NCI-H748 treated with DMSO at 0.1 percent for 48 hours (cell line): ENCODE measurements at regions not wholly inside any gene's neighbourhood (a gene's known extent, or its start where the extent isn't known, plus 50 kb on each side); places are given as distances from the start of the nearest gene placed in this dataset.

ENCODE experiments used
- DNase-seq: peaks from one replicate; lab custom pipeline; 2025; lab: John Stamatoyannopoulos, UW

DNA sequence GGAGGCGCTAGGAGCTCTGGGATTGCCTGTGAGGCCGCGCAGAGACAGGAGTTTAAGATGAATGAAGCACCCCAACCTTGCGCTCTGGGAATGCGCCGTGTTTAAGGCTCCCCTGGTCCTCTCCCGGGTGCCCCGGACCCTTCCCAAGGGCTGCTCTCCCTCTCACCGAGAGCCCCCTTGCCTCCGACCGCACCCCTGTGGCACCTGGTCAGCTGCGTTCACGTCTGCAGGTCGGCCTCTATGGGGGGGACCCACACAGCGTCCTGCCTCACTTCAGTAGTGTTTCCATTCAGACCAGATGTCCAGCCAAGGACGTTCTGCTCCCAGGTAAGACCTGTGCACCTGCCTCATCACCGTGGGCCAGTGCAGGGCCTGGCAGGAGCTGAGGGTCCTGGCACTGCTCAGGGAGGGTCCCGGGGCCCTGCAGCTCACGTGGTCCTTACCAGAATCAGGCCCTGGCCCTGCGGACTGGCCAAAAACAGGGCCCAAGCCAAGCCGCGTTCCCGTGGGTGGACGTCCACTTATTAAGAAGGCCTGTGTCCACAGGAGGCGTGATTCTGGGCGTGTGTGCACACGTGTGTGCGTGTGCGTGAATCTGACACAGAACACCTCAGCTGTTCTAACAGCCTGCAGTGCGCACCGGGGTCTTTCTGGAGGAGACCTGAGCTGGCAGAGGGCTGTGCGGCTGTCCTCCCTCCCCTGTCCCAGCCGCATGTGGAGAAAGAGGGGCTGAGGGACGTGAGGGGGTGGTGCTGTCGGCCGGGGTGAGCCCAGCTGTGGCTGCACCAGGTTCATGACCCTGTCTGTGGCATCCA is 79.9 kb upstream of the BHLHE23 start:
- no peak for DNase-seq

DNA sequence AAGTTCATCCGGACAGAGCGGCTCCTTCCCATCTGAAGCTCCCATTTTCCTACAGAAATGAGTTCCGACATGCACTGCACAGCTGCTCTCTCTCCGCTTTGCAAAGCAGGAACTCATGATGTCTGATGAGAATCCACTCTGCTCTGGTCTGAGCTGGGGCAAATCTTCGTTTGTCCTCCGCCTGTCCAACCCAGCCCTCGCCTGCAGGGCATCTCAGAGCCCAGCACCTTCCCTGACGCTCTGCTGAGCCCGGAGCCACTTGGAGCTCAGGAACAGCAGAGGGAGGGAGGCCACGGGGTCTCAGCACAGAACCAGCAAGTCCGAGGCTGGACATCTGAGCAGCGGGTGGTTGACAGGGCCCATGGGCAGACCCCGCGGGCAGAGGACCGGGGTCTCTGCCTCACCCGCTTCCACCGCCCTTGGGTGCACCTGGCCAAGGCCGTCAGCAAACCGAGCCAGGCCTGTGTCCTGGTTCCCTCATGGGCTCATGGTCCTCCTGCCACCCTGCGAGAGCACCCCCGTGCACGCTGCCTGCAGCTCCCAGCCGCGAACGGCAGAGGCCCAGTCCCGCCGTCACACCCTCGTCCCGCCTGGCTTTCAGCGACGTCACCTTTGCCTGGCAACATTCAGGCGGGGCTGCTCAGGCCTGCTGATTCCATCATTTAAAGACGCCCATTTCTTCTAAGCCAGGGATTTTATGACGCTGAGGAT is 78.5 kb upstream of the BHLHE23 start:
- no peak for DNase-seq

DNA sequence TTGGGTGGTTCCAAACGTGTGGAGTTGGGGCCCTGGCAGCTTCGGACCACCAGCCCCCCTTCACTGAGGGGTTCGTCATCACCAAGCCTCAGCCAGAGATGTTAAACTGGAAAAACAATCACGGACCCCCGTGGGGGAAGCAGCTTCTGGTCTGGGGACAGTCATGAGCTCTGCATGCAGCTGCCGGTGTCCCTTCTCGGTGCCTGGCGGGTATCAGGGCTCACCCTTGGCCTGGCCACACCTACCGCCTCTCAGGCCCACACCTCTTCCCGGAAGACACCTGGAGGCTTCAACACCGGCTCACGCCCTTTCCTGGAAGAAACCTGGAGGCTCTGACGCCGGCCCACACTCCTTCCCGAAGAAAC is 77.8 kb upstream of the BHLHE23 start:
- DNase-seq, result no peak

DNA sequence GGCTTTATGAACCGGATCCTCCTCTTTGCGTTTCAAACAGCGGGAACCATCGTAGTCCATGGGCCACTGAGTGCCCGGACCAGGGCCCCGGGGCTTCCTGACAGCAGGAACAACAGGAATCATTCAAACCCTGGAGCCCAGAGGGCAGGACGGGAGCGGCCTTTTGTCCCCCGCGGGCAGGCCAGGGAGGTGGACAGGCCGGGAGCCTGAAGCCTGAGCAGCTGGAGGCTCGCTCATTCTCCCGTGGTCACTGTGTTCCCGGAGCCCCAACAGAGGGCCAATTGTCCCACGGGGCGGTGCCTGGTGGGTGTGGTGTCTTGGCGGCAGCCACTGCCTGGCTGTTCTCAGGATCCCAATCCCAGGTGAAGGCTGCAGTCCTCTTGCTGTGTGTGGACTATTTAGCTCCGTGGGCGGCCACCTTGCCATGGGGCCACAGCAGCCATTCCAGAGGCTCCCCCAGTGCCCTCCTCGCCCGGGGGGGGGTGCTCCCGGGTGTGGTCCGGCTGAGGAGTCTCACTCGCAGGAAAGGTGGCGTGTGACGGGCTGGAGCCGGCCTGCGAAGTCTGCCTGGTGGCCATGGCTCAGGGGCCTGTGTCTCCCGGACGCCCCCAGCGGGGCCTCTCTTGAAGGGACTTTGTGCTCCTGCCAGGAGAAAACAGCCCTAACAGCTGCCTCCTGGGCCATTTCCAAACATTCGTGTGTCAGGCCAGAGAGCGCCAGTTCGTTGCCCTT is 77.2 kb upstream of the BHLHE23 start:
- DNase-seq, result no peak

DNA sequence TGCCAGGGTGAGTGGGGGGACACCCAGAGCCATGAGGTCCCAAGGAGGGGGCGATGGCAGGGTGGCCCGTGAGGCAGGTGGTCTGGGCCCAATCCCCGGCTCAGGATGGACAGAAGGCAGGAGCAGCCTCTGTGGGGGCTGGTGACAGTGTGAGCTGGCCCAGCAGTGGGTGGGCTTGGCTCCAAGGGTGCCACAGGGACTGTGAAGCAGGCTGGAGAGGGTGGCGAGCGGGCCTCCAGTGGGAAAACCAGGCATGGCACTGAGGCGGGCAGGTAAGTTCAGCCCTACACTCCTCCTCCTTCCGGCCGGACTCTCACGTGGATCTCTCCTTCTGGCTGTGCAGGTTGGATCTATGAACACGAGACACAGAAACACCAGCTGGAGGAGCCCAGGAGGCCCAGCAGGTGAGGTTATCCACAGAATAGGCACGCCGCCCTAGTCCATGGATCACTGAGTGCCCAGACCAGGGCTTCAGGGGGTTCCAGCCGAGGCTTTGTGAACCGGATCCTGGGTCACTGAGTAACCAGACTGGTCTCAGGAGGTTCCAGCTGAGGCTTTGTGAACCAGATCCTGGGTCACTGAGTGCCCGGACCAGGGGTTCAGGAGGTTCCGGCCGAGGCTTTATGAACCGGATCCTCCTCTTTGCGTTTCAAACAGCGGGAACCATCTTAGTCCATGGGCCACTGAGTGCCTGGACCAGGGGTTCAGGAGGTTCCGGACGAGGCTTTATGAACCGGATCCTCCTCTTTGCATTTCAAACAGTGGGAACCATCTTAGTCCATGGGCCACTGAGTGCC is 76.4 kb upstream of the BHLHE23 start:
- DNase-seq, result no peak

DNA sequence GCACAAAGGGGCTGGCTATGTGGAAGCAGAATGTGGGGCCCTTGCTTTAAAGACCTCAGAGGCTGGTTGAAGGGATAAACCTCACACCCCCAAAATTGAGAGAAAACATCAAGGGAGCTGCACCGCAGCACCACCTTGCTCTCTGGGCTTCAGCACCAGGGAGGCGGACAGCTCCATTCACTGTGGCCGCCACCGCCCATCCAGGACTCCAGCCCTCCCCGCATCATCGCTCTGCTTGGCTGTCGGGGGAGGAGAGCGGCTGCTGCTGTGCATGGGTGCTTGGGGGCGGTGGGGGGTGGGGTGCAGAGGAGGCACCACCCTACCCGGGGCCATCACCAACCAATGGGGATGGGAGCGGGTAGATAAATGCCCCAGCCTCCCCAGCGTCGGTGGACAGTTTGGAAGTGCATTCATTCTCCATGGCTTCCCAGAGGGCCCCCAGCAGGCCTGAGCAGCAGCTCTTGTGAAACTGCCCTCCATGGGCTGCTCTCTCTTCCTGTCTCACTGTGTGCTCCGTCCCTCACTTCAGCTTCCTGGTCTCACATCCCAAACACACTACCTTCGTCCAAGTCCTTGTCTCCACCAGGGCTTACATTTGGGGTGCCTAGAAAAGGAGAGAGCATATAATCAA is 75.7 kb upstream of the BHLHE23 start:
- no peak for DNase-seq

DNA sequence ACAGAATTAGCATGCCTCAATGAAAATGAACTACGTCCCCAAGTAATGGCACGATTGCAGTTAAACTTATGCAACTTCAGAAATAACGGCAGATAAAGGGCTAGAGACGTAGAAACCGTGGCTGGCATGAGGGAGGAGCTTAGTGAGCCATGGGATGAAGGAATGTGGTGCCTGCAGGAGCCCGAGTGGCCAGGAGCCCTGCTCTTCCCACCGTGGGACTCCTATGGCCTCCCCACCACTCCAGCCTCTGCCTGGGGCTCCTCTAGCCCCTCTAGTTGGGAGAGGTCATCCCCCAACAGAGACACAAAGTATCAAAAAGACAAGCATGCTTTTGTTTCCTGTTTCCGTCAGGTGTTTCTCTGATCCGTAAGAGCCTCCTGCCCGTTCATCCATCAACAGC is 75.1 kb upstream of the BHLHE23 start:
- no peak for DNase-seq

DNA sequence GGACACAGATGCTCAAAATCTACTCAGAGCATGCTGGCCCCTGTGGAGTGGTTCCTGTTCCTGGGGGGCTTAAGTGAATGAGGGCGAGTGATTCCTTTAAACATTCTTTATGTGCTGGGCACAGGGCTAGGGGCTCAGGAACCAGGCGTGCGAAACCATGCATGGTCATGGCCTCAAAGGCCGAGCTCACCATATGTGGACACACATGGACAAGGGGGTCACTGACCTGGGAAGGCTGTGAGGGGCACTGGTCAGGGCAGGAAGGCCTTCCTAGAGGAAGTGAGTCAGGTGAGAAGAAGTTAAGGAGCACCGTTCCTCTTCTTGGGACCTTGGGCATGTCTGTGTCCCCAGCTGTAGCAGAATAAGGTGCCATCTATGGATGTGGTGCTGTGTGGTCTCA is 74.6 kb upstream of the BHLHE23 start:
- no peak for DNase-seq

DNA sequence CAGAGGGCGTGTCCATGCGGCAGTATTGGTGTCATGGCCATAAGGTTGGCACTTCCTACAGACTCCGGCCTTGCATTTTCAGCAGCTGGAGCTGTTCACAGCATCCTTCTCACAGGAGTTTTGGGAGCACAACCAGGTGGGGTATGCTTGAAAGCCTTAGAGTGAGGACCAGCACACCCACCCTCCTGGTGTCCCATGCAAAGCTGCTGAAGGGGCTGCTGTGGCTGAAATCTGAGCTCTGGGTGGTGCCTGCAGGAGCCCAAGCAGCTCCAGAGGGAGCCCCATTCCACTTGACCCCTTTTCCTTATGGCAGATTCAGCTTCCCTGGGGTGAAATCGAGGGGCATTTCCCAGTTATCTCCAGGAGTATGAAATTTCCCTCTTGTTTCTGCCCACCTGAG is 74.0 kb upstream of the BHLHE23 start:
- DNase-seq, result no peak

DNA sequence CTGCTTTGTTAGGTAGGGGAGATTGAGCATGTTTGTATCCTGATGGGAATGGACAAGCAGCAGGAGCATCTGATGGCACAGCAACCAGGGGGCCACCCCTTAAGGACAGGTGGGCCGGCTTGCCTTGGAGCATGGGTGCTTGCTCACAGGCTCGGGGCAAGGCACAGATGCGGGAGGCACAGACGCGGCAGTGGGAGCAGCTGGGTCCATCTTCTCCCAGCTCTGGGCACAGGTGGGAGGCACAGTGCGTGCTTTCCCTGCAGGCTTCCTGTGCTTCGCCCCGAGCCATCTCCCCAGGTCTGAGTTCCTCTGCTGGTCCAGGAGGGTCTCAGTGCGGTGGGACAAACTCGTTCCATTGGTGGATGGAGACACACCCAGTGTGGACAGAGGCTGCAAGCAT is 73.6 kb upstream of the BHLHE23 start:
- DNase-seq, result no peak

DNA sequence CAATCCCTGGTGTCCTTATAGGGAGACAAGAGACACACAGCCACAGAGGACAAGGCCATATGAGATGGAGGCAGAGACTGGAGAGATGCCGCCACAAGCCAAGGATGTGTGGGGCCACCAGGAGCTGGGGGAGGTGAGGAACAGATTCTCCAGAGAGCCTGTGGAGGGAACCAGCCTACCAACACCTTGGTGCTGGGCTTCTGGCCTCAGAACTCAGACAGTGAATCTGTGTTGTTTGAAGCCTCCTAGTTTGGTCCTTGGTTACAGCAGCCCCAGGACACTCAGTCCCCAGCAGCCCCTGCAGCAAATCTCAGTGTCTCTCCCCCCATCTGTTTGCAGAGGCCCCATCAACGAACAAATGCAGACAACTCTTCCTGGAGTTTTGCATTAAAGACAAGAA is 73.2 kb upstream of the BHLHE23 start:
- DNase-seq, result no peak

DNA sequence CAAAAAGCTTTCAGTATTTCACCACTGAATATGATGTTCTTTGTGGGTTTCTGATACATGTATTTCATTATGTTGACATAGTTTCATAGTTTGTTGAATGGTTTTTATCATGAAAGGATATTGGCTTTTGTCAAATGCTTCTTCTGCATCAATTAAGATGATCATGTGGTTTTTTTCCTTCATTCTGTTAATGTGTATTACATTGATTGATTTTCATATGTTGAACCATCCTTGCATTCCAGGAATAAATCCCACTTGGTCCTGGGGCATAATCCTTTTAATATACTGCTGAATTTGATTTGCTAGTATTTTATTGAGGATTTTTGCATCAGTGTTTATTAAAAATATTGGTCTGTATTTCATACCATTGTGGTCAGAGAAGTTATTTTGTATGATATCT is 70.9 kb upstream of the BHLHE23 start:
- no peak for DNase-seq

DNA sequence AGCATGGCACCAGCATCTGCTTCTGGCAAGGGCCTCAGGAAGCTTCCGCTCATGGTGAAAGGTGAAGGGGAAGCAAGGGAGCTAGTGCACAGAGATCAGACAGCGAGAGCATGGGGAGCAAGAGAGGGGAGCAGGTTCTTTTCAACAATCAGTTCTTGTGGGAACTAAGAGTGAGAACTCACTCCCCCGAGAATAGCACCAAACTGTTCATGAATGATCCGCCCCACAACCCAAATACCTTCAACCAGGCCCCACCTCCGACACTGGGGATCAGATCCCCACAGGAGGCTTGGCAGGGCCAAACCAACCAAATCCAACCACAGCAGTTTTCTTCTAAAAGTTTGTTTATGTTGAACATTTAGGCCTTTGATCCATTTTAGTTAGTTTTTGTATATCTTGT is 69.7 kb upstream of the BHLHE23 start:
- no peak for DNase-seq

DNA sequence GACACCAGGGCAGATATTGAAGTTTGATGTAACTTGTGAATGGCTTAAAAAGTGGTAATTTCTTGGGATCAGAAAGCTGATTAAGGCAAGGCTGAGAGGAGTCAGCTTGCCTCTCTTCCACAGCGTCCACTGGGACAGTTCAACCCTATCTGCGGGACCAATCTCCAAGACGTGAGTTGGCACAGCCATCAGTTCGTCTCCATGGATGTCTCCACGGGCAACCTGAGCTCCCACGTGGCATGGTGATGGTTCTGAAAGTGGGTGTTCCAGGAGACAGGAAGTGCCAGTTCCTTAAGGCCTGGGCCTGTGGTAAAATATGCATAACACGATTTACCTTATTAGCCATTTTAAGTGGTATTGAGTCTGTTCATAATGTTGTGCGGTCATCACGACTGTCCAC is 67.9 kb upstream of the BHLHE23 start:
- DNase-seq, result no peak

DNA sequence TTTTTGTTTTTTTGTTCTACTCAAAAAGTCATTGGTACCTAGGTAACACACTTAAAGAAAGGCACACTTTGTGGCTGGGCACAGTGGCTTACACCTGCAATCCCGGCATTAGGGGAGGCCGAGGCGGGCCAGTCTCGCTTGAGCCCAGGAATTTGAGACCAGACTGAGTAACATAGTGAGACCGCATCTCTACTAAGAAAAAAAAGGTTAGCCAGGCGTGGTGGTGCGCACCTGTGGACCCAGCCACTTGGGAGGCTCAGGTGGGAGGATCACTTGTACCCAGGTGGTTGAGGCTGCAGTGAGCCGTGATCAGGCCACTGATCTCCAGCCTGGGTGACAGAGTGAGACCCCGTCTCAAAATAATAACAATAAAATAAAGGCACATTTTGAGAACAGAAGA is 67.4 kb upstream of the BHLHE23 start:
- DNase-seq, result no peak

DNA sequence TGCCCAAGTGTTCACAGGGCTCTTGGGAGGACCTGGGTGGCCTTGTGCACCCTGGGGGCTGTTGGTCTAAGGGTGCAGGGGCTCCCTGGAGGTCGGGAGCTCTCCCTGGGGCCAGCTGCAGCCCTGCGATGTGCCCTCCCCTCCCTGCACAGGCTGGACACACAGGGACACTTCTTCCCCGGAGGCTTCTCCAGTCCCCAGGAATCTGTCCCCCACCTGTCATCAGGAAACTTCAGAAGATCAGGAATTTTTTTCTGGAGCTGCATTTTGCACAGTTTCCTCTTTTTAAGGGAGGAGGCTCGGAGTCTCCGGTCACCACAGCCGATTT is 66.9 kb upstream of the BHLHE23 start:
- DNase-seq, result no peak

DNA sequence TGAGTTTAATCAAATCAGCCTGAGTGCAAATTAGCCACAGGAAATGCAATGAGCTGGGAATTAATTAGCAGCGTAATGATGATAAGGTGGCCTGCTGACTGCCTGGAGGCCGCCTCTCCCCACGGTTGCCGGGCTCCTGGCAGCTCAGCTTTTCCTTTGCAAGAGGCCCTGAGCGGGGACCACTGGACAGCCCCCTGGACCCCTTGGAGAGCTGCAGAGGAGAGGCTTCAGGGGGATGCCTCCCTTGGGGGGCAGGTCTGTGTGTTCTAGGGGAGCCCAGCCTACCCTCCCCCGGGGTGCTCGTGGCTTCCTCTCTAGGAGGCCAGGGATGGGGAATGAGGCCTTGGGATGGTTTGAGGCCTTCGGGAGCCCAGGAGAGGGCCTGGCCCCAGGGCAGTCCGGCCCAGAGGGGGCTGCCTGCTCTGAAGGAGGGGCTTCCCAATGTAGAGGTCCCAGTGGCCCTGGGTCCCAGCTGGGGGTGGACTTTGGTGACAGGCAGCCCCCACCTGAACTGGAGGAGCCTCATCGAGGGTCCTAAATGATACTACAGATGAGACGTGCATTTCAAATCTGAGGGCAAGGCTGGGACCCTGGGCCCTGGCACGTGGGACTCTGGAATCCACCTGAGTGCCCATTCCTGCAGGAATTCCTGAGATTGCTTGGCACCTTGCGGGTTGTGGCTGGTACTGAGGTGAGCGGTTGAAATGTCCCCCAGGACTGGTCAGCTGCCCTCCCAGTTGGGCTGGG is 66.4 kb upstream of the BHLHE23 start:
- no peak for DNase-seq

DNA sequence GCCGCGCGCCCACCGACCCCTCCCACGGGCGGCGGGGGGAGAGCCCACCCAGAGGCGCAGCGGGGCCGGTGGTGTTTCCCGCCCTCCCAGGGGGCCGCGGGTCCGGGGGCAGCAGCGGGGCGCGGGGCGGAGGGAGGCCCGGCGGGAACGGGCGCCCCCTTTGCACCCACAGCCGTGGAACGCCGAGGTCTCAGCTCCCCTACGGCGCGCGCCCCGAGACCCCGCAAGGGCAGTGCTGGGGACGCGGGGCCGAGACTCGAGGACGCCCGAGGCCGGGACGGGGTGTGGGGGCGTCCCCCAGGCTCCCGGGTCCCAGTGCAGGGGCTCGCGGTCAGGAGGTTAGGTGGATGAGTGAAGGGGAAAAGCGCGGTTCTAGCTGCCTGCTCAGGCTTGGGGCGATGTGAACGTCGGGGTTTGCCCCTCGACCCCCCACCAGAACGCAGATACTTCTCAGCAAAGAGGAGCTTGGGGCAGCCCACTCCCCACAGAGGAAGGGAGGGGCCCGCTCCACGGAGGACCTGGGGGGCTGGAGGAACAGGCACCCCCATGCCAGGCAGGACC is 65.5 kb upstream of the BHLHE23 start:
- DNase-seq, result no peak

DNA sequence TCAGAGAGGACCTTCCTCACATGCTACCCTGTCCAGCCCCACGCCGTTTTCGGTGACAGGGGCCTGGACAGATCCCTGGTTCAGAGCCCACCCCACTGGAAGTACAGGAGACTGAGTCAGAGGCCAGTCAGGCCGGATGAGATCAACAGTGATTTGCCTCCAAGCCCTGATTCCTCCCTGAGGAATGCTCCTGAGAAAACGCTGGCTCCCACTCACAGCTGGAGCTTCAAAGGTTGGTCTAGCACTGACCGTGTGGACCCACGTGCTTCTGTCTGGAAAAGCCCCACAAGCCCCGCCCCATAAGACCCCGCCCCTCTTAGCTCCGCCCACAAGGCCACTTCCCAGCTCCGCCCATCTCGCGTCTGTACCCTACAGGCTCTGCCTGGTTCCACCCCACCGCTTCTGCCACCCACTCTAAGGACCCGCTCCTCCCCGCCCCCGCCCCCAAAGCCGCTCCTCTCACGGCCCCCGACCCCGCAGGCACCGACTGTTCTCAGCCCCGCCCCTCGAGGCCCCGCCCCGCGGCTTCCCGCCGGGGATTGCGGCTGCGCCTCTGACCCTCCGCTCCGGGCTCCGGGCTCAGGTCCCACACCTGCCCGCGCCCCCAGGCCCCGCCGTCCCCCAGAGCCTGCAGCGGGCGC is 64.9 kb upstream of the BHLHE23 start:
- peak; percentile 68 for DNase-seq

DNA sequence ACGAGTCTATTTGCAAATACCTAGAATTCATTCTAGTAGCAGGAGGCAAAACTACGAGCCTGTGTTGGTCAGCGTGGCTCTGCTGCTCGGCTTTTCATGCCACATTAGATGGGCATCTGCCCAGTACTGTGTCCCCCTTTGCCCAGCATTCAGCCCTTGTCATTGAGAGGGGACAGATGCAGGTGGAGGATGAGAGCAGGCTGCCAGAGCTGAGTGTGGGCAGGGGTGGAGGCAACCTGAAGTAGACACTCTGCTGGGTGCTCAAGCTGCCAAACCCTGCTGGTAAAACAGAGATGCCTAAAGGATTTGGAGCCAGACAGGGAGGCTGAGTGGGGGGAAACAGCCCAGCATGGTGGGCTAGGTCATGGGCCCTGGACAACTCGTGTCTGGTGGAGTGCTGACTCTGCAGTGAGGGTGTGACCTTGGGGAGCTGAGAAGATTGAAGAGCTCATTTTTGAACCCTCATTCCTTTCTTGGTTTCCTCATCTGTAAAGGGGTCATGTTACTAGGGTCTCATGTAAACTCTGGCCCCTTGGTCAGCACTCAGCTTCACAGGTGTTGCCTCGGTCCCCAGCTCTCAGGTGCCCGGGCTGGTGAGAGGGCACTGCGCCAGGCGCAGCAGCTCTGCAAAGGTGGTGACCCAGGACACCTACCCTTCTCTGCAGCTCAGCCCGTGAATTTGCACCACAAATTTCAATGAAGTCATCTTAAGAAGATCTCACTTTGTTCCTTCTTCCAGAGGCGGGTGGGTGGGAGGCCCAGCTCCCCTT is 64.2 kb upstream of the BHLHE23 start:
- DNase-seq, result no peak
